ENCODE measurements at regions not wholly inside any gene's neighbourhood (a gene's known extent, or its start where the extent isn't known, plus 50 kb on each side); places are given as distances from the start of the nearest gene placed in this dataset.

DNA sequence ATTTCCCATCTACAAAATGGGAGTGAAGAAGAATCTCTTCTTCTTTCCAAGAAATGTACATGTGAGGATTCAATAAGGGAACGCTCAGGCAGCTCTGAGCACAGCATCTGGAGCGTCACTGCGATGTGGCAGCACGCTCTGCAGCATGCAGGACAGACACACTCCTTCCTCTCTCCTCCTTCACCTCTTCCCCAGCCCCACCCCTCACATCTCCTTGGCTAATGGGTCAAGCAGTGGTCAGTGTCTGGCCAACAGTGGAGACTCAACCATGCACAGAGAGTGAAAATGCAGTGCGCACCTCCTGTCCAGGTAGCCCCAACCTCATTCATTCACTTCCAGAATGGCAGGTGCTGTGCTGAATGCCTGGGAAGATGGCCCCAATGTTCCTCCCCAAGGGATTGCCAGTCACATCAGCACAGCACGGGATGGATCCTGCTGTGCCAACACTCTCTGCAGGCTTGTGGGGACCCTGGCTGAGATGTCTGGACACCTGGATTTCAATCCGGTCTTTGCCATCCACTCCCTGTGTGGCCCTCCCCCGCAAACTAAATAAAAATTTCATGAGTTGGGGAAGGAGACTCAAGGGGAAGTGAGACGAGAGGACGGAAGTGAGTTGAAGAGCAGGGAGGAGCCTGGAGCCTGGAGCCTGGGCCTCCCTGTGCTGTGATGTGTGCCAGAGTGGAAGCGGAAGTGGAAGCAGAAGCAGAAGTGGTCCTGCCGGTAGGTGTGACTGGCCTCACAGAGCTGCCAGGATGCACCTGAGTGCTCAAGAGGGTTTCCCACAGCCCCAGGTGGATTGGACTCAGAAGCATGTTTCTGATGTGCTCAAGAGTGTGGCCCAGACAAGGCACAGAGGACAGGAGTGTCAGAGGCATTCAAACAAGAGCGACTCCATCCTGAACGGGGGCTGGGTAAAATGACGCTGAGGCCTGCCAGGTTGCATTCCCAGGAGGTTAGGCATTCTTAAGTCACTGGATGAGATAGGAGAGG, 163.9 kb downstream of the SMAD6 start (continued):
- TF ChIP-seq, protein P1, sequence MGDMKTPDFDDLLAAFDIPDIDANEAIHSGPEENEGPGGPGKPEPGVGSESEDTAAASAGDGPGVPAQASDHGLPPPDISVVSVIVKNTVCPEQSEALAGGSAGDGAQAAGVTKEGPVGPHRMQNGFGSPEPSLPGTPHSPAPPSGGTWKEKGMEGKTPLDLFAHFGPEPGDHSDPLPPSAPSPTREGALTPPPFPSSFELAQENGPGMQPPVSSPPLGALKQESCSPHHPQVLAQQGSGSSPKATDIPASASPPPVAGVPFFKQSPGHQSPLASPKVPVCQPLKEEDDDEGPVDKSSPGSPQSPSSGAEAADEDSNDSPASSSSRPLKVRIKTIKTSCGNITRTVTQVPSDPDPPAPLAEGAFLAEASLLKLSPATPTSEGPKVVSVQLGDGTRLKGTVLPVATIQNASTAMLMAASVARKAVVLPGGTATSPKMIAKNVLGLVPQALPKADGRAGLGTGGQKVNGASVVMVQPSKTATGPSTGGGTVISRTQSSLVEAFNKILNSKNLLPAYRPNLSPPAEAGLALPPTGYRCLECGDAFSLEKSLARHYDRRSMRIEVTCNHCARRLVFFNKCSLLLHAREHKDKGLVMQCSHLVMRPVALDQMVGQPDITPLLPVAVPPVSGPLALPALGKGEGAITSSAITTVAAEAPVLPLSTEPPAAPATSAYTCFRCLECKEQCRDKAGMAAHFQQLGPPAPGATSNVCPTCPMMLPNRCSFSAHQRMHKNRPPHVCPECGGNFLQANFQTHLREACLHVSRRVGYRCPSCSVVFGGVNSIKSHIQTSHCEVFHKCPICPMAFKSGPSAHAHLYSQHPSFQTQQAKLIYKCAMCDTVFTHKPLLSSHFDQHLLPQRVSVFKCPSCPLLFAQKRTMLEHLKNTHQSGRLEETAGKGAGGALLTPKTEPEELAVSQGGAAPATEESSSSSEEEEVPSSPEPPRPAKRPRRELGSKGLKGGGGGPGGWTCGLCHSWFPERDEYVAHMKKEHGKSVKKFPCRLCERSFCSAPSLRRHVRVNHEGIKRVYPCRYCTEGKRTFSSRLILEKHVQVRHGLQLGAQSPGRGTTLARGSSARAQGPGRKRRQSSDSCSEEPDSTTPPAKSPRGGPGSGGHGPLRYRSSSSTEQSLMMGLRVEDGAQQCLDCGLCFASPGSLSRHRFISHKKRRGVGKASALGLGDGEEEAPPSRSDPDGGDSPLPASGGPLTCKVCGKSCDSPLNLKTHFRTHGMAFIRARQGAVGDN (IDR thresholded peaks at IDR 0.05), result no peak
- TF ChIP-seq, protein P2, sequence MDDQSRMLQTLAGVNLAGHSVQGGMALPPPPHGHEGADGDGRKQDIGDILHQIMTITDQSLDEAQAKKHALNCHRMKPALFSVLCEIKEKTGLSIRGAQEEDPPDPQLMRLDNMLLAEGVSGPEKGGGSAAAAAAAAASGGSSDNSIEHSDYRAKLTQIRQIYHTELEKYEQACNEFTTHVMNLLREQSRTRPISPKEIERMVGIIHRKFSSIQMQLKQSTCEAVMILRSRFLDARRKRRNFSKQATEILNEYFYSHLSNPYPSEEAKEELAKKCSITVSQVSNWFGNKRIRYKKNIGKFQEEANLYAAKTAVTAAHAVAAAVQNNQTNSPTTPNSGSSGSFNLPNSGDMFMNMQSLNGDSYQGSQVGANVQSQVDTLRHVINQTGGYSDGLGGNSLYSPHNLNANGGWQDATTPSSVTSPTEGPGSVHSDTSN (IDR thresholded peaks at IDR 0.05; ENCODE audit: insufficient replicate concordance, low read depth, low read length), result no peak
- TF ChIP-seq HCFC1 (IDR thresholded peaks at IDR 0.05; ENCODE audit: low read length) (no peak), SREBF1 (IDR thresholded peaks at IDR 0.05; ENCODE audit: low read length) (no peak), ATF7 (IDR thresholded peaks at IDR 0.05; ENCODE audit: low read depth) (no peak), CREM (IDR thresholded peaks at IDR 0.05; ENCODE audit: low read depth) (no peak), ESRRA (IDR thresholded peaks at IDR 0.05; ENCODE audit: low read length) (no peak), RFX5 (IDR thresholded peaks at IDR 0.05; ENCODE audit: low read depth, low read length) (no peak), EP300 (IDR thresholded peaks at IDR 0.05; ENCODE audit: borderline replicate concordance in 1 of 2, control insufficient read depth in 1 of 2, low read depth in 2 of 2, low read length in 2 of 2) (no peak), TCF3 (IDR thresholded peaks at IDR 0.05; ENCODE audit: borderline replicate concordance, insufficient read depth, low read depth, low read length) (0 out of 2 replicates have a peak, but pooled peaks have one; percentile 9), TBL1XR1 (IDR thresholded peaks at IDR 0.05; ENCODE audit: low read depth, low read length) (no peak), NR2F1 (conservative IDR thresholded peaks at IDR 0.05) (no peak), PAX8 (IDR thresholded peaks at IDR 0.05) (no peak), TAF1 (IDR thresholded peaks at IDR 0.05; ENCODE audit: borderline replicate concordance, low read depth, low read length) (no peak), CBX3 (IDR thresholded peaks at IDR 0.05; ENCODE audit: borderline replicate concordance, low read depth) (no peak), YY1 (IDR thresholded peaks at IDR 0.05; ENCODE audit: low read depth, low read length) (no peak), ZSCAN29 (IDR thresholded peaks at IDR 0.05) (no peak), RCOR1 (conservative IDR thresholded peaks at IDR 0.05; ENCODE audit: low read depth, low read length) (no peak)
- TF ChIP-seq, protein P3, sequence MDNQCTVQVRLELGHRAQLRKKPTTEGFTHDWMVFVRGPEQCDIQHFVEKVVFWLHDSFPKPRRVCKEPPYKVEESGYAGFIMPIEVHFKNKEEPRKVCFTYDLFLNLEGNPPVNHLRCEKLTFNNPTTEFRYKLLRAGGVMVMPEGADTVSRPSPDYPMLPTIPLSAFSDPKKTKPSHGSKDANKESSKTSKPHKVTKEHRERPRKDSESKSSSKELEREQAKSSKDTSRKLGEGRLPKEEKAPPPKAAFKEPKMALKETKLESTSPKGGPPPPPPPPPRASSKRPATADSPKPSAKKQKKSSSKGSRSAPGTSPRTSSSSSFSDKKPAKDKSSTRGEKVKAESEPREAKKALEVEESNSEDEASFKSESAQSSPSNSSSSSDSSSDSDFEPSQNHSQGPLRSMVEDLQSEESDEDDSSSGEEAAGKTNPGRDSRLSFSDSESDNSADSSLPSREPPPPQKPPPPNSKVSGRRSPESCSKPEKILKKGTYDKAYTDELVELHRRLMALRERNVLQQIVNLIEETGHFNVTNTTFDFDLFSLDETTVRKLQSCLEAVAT (IDR thresholded peaks at IDR 0.05), result no peak
- TF ChIP-seq, protein P4, sequence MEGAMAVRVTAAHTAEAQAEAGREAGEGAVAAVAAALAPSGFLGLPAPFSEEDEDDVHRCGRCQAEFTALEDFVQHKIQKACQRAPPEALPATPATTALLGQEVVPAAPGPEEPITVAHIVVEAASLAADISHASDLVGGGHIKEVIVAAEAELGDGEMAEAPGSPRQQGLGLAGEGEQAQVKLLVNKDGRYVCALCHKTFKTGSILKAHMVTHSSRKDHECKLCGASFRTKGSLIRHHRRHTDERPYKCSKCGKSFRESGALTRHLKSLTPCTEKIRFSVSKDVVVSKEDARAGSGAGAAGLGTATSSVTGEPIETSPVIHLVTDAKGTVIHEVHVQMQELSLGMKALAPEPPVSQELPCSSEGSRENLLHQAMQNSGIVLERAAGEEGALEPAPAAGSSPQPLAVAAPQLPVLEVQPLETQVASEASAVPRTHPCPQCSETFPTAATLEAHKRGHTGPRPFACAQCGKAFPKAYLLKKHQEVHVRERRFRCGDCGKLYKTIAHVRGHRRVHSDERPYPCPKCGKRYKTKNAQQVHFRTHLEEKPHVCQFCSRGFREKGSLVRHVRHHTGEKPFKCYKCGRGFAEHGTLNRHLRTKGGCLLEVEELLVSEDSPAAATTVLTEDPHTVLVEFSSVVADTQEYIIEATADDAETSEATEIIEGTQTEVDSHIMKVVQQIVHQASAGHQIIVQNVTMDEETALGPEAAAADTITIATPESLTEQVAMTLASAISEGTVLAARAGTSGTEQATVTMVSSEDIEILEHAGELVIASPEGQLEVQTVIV (IDR thresholded peaks at IDR 0.05; ENCODE audit: borderline replicate concordance, partially characterized antibody), result no peak
- TF ChIP-seq, protein P5, sequence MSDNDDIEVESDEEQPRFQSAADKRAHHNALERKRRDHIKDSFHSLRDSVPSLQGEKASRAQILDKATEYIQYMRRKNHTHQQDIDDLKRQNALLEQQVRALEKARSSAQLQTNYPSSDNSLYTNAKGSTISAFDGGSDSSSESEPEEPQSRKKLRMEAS (IDR thresholded peaks at IDR 0.05; ENCODE audit: low read depth, low read length), result no peak
